Kidney (tissue), 13 donors: ENCODE measurements at regions not wholly inside any gene's neighbourhood (a gene's known extent, or its start where the extent isn't known, plus 50 kb on each side); places are given as distances from the start of the nearest gene placed in this dataset.
"Not testable (repeated sequence)": the region's sequence is repeated elsewhere in the genome, so short reads cannot be mapped to it uniquely, and the experiment has no call there.

Experiments
- DNase-seq, 5 donors: peaks; one replicate each; pipeline ENCODE4 v3.0.0-alpha.2; 2013 to 2020
- FAIRE-seq: peaks from 2 replicates; lab custom pipeline; 2012; peaks lifted over from hg19 to GRCh38; lab: Jason Lieb, UNC
- H3K27ac ChIP-seq, 2 donors: one replicate each; pipeline ENCODE4 v1.7.0; 2013; ENCODE audit warnings: low read depth in 2 of 2, low read length in 2 of 2, inconsistent platforms in 1 of 2
- H3K27me3 ChIP-seq: one replicate; pipeline ENCODE4 v1.7.1; 2013; ENCODE audit warnings: low read length, inconsistent platforms; ENCODE audit not compliant: control insufficient read depth, insufficient read depth
- H3K36me3 ChIP-seq, 3 donors: one replicate each; pipeline versions ENCODE4 v1.7.0 to v1.7.1; 2013; ENCODE audit warnings: low read length in 3 of 3, control low read depth in 1 of 3, inconsistent platforms in 1 of 3; ENCODE audit not compliant: insufficient read depth in 3 of 3, control insufficient read depth in 2 of 3
- H3K4me1 ChIP-seq, 3 donors: one replicate each; pipeline versions ENCODE4 v1.7.0 to v1.7.1; 2013; ENCODE audit warnings: low read length in 3 of 3, inconsistent platforms in 1 of 3, low read depth in 1 of 3; ENCODE audit not compliant: control insufficient read depth in 2 of 3, insufficient read depth in 2 of 3
- H3K4me3 ChIP-seq, 3 donors: one replicate each; pipeline versions ENCODE4 v1.7.0 to v1.8.1; 2013; ENCODE audit warnings: low read length in 3 of 3, control low read depth in 1 of 3, inconsistent platforms in 1 of 3
- H3K9ac ChIP-seq, 3 donors: one replicate each; pipeline versions ENCODE4 v1.7.0 to v1.7.1; 2013; ENCODE audit warnings: low read length in 3 of 3, control low read depth in 1 of 3, inconsistent platforms in 1 of 3
- H3K9me3 ChIP-seq, 3 donors: one replicate each; pipeline versions ENCODE4 v1.7.0 to v1.7.1; 2013; ENCODE audit warnings: low read length in 3 of 3, control low read depth in 1 of 3, inconsistent platforms in 1 of 3; ENCODE audit not compliant: control insufficient read depth in 2 of 3, insufficient read depth in 1 of 3
- intact Hi-C: fragments of 100-400 bp; cut with DNase I; formaldehyde crosslinking; loops from one replicate; pipeline ENCODE4 v1.11.1; 2022
- TF ChIP-seq, protein P1 (sequence below): IDR thresholded peaks from 3 replicates; pipeline ENCODE4 v1.5.1; 2012; ENCODE audit warnings: mild to moderate bottlenecking, moderate library complexity, borderline replicate concordance; ENCODE audit not compliant: insufficient read depth; ENCODE audit errors: extremely low read depth
- donor health status: control.
- donor health status: control.
- donor health status: control.
- donor health status: control.
- donor health status: control.
- donor health status: DM: yes; HTN: yes; CAD: no.
- donor health status: Normal renal cell carcinoma (clear cell type).

DNA sequence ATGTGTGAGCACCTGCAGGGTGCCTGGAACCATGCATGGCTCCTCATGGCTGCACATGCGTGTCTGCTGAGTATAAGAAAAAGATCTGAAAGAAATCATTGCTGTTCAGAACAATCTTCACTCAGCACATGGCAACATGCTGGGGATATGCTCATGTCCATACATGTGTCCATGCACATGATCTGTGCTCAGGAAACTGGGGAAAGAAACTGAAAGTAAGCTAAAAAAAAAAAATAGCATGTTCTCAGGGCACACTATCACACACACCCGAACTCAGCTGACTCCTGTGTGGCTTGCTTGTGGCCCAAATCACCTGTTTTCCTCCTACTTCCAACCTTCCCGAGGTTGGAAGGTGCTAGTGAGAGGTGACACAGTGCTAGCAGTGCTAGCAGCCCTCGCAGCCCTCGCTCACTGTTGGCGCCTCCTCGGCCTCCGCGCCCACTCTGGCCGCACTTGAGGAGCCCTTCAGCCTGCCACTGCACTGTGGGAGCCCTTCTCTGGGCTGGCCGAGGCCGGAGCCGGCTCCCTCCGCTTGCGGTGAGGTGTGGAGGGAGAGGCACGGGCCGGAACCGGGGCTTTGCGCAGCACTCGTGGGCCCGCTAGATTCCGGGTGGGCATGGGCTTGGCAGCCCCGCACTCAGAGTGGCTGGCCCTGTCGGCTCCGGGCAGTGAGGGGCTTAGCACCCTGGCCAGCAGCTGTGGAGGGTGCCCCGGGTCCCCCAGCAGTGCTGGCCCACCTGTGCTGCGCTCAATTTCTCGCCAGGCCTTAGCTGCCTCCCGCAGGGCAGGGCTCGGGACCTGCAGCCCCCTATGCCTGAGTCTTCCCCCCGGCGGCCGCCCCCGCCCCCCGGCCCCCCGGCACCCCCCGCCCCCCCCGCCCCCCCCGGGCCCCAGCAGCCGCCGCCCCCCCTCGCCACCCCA lies 76.0 kb downstream of the GADD45G start:
- H3K9ac ChIP-seq = no peak overlapping the region
- H3K4me1 ChIP-seq = peaks cover 0 to 21% (median 11%) of the 10 kb centered on the region in 3 donors
- intact Hi-C loops = no loop called here
- no peaks in the 10 kb centered on the region for H3K36me3 ChIP-seq
- DNase-seq (no peak), FAIRE-seq (no peak)
- no peaks in the 10 kb centered on the region for H3K27me3 ChIP-seq
- H3K4me3 ChIP-seq = no peak overlapping the region
- TF ChIP-seq, protein P1, sequence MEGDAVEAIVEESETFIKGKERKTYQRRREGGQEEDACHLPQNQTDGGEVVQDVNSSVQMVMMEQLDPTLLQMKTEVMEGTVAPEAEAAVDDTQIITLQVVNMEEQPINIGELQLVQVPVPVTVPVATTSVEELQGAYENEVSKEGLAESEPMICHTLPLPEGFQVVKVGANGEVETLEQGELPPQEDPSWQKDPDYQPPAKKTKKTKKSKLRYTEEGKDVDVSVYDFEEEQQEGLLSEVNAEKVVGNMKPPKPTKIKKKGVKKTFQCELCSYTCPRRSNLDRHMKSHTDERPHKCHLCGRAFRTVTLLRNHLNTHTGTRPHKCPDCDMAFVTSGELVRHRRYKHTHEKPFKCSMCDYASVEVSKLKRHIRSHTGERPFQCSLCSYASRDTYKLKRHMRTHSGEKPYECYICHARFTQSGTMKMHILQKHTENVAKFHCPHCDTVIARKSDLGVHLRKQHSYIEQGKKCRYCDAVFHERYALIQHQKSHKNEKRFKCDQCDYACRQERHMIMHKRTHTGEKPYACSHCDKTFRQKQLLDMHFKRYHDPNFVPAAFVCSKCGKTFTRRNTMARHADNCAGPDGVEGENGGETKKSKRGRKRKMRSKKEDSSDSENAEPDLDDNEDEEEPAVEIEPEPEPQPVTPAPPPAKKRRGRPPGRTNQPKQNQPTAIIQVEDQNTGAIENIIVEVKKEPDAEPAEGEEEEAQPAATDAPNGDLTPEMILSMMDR = no peak
- no peak overlapping the region for H3K27ac ChIP-seq
- no peaks in the 10 kb centered on the region for H3K9me3 ChIP-seq

DNA sequence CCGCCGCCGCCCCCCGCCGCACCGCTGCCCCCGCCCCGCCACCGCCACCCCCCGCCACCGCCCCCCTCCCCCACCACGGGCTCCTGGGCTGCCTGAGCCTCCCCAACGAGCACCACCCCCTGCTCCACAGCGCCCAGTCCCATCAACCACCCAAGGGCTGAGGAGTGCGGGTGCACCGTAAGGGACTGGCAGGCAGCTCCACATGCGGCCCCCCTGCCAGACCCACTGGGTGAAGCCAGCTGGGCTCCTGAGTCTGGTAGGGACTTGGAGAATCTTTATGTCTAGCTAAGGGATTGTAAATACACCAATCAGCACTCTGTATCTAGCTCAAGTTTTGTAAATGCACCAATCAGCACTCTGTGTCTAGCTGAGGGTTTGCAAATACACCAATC lies 76.7 kb downstream of the GADD45G start:
- H3K9ac ChIP-seq, intact Hi-C loops, H3K27me3 ChIP-seq, H3K4me3 ChIP-seq, H3K36me3 ChIP-seq, FAIRE-seq, H3K27ac ChIP-seq, H3K9me3 ChIP-seq, DNase-seq: not testable (repeated sequence)
- peaks cover 0 to 21% (median 16%) of the 10 kb centered on the region in 3 donors for H3K4me1 ChIP-seq

DNA sequence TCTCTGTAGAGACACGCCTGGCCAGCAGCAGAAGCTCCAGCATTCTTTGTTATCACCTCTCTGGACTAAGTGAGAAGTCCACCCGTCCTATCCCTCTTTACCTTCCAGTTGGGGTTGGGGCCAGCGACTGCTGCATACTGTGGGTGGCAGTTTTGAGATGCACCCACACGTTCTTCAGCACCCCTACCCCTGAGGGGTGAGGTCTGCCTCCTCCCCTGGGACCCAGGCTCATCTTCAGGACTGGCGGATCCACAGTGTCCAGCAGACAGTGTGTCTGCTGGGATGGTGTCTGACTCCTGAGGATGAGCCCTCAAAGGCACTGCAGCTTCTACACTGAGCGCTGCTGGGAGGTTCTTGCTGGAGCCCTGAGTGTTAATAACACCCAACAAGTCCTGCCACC lies 78.8 kb downstream of the GADD45G start:
- Histone ChIP-seq H3K36me3 (no peaks in the 10 kb centered on the region), H3K4me3 (no peak overlapping the region), H3K27ac (no peak overlapping the region), H3K9ac (no peak overlapping the region), H3K9me3 (no peaks in the 10 kb centered on the region), H3K27me3 (no peaks in the 10 kb centered on the region), H3K4me1 (peaks cover 0 to 21% (median 19%) of the 10 kb centered on the region in 3 donors)
- intact Hi-C loops = no loop called here
- DNase-seq (no peak), FAIRE-seq (no peak)
- TF ChIP-seq, protein P1 = no peak

DNA sequence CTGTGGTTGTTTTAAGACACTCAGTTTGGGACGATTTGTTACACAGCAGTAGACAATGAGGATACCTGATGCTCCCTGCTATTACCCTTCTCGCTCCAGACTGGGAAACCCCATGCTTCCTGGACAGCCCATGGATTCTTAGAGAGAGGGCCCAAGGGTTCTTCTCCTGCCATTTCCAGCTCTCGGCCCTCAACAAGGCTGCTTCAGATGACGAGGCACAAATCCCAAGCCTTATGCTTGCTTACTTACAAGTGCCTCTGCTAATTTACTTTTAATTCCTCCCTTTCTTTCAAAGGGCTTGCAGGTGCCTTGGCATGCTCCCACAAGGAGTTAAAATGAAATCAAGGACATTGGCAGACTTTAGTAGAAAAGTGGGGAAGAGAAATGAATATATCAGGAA lies 79.4 kb downstream of the GADD45G start:
- H3K27ac ChIP-seq = peak overlapping the region in 1 of 2 donors; percentile 19

More for the DNA sequence above, 79.4 kb downstream of the GADD45G start:
- TF ChIP-seq, protein P1 = no peak
- FAIRE-seq (no peak), DNase-seq (no peak)
- H3K27me3 ChIP-seq = no peaks in the 10 kb centered on the region
- H3K9ac ChIP-seq = no peak overlapping the region
- no peaks in the 10 kb centered on the region for H3K36me3 ChIP-seq
- H3K9me3 ChIP-seq = no peaks in the 10 kb centered on the region
- H3K4me3 ChIP-seq = no peak overlapping the region
- H3K4me1 ChIP-seq = peaks cover 0 to 21% (median 19%) of the 10 kb centered on the region in 3 donors
- intact Hi-C loops = no loop called here
